Neutrophil (primary cell): ENCODE measurements at regions not wholly inside any gene's neighbourhood (a gene's known extent, or its start where the extent isn't known, plus 50 kb on each side); places are given as distances from the start of the nearest gene placed in this dataset.
"Not testable (repeated sequence)": the region's sequence is repeated elsewhere in the genome, so short reads cannot be mapped to it uniquely, and the experiment has no call there.

Experiments used
- H3K27ac ChIP-seq: fragments of 200-600 bp; sonication (generic); 2 replicates; pipeline ENCODE4 v1.5.1; 2016; ENCODE audit warnings: mild to moderate bottlenecking, moderate library complexity
- H3K27me3 ChIP-seq: fragments of 200-600 bp; sonication (generic); 2 replicates; pipeline ENCODE4 v1.6.0; 2016; ENCODE audit warnings: mild to moderate bottlenecking
- H3K36me3 ChIP-seq: fragments of 200-600 bp; sonication (generic); 2 replicates; pipeline ENCODE4 v1.5.1; 2017
- H3K4me1 ChIP-seq, 2 experiments: fragments of 200-600 bp in 1 of 2; sonication (generic) in 1 of 2; 1 replicate in 1 of 2; 2 replicates in 1 of 2; pipeline versions ENCODE4 v1.5.1 to v1.6.1; 2013 to 2016; ENCODE audit warnings: low read depth in 1 of 2, low read length in 1 of 2, mild to moderate bottlenecking in 1 of 2, moderate library complexity in 1 of 2; ENCODE audit not compliant: control insufficient read depth in 1 of 2, insufficient read depth in 1 of 2
- H3K4me3 ChIP-seq, 2 experiments: fragments of 200-600 bp in 1 of 2; sonication (generic) in 1 of 2; 1 replicate in 1 of 2; 2 replicates in 1 of 2; pipeline ENCODE4 v1.5.1; 2013 to 2016; ENCODE audit warnings: low read depth in 1 of 2, low read length in 1 of 2, mild to moderate bottlenecking in 1 of 2, moderate library complexity in 1 of 2
- H3K9me3 ChIP-seq: fragments of 200-600 bp; sonication (generic); 2 replicates; pipeline ENCODE4 v1.5.1; 2016
- TF ChIP-seq, protein P1 (sequence below): fragments of 200-600 bp; sonication (generic); IDR thresholded peaks from 2 replicates; pipeline ENCODE4 v1.5.1; 2016; ENCODE audit warnings: antibody characterized with exemption

DNA sequence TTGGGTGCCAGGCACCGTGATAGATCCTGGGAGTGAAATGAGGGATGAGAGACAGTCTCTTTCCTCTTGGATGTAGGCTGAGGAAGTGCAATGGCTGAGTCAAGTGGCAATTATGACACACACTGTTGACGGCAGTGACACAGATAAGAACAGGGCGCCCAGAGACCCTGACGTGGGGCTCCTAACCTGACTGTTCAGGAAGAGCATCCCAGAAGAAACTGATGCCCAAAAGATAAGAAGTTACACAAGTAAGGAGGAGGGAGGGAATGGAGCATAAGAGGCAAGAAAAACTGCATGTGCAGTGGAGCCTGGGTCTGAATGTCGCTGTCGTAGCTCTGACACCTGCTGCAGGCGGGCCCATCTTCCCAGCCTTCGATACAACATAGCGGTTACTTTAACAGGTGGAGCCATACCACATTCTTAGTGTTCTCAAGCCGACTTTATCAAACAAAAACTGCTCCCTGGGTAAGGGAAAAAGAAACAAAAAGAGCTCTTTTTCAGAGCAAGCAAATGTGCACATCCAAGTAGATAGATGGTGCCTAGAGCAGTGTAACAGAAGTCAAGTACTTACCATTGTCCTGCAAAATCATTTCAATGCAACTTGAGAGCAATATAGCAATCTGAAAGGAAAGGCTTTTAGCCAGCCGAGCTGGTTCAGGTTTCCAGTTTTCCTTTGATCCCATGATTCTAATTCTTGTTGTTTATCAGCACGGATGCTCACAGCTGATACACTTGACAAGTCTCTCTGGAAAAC is 463.9 kb upstream of the JARID2 start:
- H3K27ac ChIP-seq, result no peak overlapping the region
- H3K4me3 ChIP-seq, result no peak overlapping the region
- no peaks in the 10 kb centered on the region for H3K9me3 ChIP-seq
- H3K36me3 ChIP-seq, result no peaks in the 10 kb centered on the region
- no peaks in the 10 kb centered on the region for H3K27me3 ChIP-seq
- TF ChIP-seq, protein P1, sequence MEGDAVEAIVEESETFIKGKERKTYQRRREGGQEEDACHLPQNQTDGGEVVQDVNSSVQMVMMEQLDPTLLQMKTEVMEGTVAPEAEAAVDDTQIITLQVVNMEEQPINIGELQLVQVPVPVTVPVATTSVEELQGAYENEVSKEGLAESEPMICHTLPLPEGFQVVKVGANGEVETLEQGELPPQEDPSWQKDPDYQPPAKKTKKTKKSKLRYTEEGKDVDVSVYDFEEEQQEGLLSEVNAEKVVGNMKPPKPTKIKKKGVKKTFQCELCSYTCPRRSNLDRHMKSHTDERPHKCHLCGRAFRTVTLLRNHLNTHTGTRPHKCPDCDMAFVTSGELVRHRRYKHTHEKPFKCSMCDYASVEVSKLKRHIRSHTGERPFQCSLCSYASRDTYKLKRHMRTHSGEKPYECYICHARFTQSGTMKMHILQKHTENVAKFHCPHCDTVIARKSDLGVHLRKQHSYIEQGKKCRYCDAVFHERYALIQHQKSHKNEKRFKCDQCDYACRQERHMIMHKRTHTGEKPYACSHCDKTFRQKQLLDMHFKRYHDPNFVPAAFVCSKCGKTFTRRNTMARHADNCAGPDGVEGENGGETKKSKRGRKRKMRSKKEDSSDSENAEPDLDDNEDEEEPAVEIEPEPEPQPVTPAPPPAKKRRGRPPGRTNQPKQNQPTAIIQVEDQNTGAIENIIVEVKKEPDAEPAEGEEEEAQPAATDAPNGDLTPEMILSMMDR, result no peak
- no peaks in the 10 kb centered on the region for H3K4me1 ChIP-seq

DNA sequence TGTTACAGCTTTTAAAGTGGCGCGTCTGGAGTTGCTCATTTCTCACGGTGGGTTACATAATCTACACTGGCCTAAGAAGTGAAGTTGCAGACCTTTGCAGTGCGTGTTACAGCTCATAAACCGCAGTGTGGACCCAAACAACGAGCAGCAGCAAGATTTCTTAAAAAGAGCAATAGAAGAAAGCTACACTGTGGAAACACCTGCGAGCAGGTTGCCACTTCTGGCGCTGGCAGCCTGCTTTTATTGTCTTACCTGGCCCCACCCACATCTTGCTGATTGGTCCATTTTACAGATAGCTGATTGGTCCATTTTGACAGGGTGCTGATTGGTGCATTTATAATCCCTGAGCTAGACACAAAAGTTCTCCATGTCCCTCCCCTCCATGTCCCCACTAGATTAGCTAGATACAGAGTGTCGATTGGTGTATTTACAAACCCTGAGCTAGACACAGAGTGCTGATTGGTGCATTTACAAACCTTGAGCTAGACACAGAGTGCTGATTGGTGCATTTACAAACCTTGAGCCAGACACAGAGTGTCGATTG is 462.9 kb upstream of the JARID2 start:
- H3K36me3 ChIP-seq, H3K27ac ChIP-seq, H3K27me3 ChIP-seq, H3K4me1 ChIP-seq, H3K4me3 ChIP-seq, H3K9me3 ChIP-seq: not testable (repeated sequence)

DNA sequence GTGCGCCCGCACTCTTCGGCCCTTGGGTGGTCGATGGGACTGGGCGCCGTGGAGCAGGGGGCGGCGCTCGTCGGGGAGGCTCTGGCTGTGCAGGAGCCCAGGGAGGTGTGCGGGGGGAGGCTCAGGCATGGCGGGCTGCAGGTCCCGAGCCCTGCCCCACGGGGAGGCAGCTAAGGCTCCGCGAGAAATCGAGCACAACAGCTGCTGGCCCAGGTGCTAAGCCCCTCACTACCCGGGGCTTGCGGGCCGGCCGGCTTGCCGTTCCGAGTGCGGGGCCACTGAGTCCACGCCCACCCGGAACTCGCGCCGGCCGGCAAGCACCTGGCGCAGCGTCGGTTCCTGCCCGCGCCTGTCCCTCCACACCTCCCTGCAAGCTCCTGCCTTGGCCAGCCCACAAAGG is 462.3 kb upstream of the JARID2 start:
- no peaks in the 10 kb centered on the region for H3K4me1 ChIP-seq
- H3K27me3 ChIP-seq, result no peaks in the 10 kb centered on the region
- H3K9me3 ChIP-seq, result no peaks in the 10 kb centered on the region
- no peak overlapping the region for H3K4me3 ChIP-seq
- H3K27ac ChIP-seq, result no peak overlapping the region
- TF ChIP-seq, protein P1, result no peak
- H3K36me3 ChIP-seq, result no peaks in the 10 kb centered on the region

DNA sequence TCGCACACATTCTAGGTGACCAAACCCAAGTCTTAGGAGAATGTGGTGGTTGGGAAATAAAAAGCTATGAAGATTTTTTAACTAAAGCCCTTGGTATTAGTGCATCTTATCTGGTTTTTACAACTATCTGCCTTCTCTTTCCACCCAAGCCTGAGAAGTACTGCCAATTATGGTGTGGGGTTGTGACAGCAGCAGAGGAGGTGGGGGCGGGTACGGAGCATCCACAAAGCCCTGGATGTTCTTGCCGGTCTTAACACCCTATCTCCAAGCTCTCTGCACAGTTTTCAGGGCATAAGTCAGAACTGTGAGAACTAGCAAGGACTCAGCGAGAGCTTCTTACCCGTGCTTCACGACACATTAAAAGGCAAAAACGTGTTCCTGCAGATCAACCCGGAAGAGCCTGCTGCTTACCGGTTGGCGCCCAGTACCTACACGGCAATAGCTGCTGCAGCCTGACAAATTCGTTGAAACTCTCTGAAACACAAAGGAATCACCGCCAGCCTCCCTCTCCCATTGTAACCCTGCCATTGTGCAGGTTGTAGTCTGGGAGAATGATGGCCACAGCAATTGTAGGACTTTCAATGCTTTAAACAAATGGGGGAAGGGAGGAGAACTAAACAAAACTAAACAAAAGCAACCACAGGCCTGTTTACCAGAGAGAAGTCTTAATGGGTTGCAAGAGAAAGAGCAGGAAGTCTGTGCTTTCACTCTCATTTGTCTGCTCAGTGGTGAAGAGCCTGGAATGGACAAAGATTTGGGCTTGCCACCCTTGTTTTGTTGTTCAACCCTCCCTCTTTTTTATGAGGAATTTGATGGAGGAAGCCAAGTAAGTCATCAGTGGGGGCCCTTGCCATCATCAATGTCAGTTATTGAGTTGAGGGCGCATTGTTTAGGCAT is 461.0 kb upstream of the JARID2 start:
- Histone ChIP-seq H3K27ac (no peak overlapping the region), H3K4me3 (no peak overlapping the region), H3K36me3 (no peaks in the 10 kb centered on the region), H3K27me3 (no peaks in the 10 kb centered on the region), H3K9me3 (no peaks in the 10 kb centered on the region), H3K4me1 (no peaks in the 10 kb centered on the region)
- TF ChIP-seq, protein P1, result no peak

DNA sequence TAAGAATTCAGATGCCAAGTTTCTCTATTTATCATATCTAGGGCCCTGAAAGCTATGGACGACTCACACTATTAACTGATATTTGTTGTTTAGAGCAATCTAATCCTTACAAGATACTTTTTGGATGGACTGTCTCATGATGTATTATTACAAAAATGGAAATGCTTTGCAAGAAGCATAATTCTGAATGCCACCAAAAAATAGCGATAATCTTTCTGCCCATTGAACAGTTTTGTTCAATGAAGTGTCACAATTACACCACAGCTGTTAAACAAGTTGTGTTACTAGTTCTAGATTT is 460.4 kb upstream of the JARID2 start:
- TF ChIP-seq, protein P1, result no peak
- no peaks in the 10 kb centered on the region for H3K4me1 ChIP-seq

DNA sequence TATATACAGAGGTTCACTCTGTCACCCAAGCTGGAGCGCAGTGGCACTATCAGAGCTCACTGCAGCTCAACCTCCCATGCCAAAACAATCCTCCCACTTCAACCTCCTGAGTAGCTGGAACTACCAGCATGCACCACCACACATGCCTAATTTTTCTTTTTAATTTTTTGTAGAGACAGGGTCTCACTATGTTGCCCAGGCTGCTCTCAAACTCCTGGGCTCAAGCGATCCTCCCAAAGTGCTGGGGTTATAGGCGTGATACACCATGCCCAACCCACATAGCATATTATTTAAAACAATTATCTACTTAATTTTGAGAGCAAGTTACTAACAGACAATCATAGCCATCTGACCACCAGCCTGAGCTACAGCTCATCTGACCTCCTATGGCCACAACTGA is 459.9 kb upstream of the JARID2 start:
- Histone ChIP-seq H3K36me3 (no peaks in the 10 kb centered on the region), H3K9me3 (no peaks in the 10 kb centered on the region), H3K4me3 (no peak overlapping the region), H3K27ac (no peak overlapping the region), H3K27me3 (no peaks in the 10 kb centered on the region), H3K4me1 (no peaks in the 10 kb centered on the region)
- TF ChIP-seq, protein P1, result no peak

More for the DNA sequence above, 460.4 kb upstream of the JARID2 start:
- H3K36me3 ChIP-seq, result no peaks in the 10 kb centered on the region
- H3K4me3 ChIP-seq, result no peak overlapping the region
- no peaks in the 10 kb centered on the region for H3K27me3 ChIP-seq
- no peak overlapping the region for H3K27ac ChIP-seq
- no peaks in the 10 kb centered on the region for H3K9me3 ChIP-seq
